HCT116 (cell line): ENCODE measurements at regions not wholly inside any gene's neighbourhood (a gene's known extent, or its start where the extent isn't known, plus 50 kb on each side); places are given as distances from the start of the nearest gene placed in this dataset.

ENCODE experiments used
- ATAC-seq: fragments of 200-7000 bp; cut with Tn5 transposase; 2 replicates; pipeline ENCODE4 v1.9.1; 2020; ENCODE audit warnings: mild to moderate bottlenecking, moderate library complexity
- BruUV-seq: library from RNA; stranded (reverse); fragments of 400-500 nt; replicated peaks from 2 replicates; lab custom pipeline; 2021; lab: Mats Ljungman, UMichigan
- CTCF ChIA-PET: fragments of 300-600 bp; sonication (Branson Sonifier 250); formaldehyde crosslinking; loops from one replicate; lab custom pipeline; 2021; ENCODE audit warnings: antibody characterized with exemption; lab: Charles Lee
- POLR2A ChIA-PET: fragments of 300-600, 350-600 bp; sonication (Branson Sonifier 250); formaldehyde crosslinking; loops from one replicate; lab custom pipeline; 2021; ENCODE audit warnings: antibody characterized with exemption; lab: Charles Lee
- RAD21 ChIA-PET, 2 experiments: fragments of 300-600 bp; sonication (Branson Sonifier 250); formaldehyde crosslinking; loops; one replicate each; lab custom pipeline; 2023; ENCODE audit warnings: low total read pairs in 2 of 2; ENCODE audit not compliant: uncharacterized antibody in 2 of 2, unreplicated experiment in 2 of 2, low non-redundant PET in 1 of 2; lab: Charles Lee
- DNase-seq: peaks from one replicate; pipeline ENCODE4 v3.0.0-alpha.2; 2010; ENCODE audit warnings: low read depth, low spot score
- H2AFZ ChIP-seq: fragments of 200-600 bp; shearing (Covaris generic), sonication (generic); 2 replicates; pipeline ENCODE4 v1.6.1; 2017; ENCODE audit warnings: low read depth, mixed run types, mixed read lengths, antibody characterized with exemption, low read length; ENCODE audit not compliant: poor library complexity, severe bottlenecking
- H3K27ac ChIP-seq: 2 replicates; pipeline ENCODE4 v1.5.1; 2012; ENCODE audit warnings: low read depth, low read length
- H3K27me3 ChIP-seq: fragments of 200-600 bp; sonication (generic); 2 replicates; pipeline ENCODE4 v1.6.1; 2016; ENCODE audit warnings: mixed run types, low read length, mixed read lengths; ENCODE audit not compliant: insufficient read depth
- H3K36me3 ChIP-seq, 2 experiments: fragments of 200-500 bp in 1 of 2; fragments of 200-600 bp in 1 of 2; sonication (Bioruptor generic) in 1 of 2; sonication (generic) in 1 of 2; 2 replicates each; pipeline versions ENCODE4 v1.5.1 to v1.6.1; 2014 to 2016; ENCODE audit warnings: low read length in 2 of 2, inconsistent platforms in 1 of 2, mixed read lengths in 1 of 2, mixed run types in 1 of 2; ENCODE audit not compliant: insufficient read depth in 2 of 2, control insufficient read depth in 1 of 2
- H3K4me1 ChIP-seq, 2 experiments: fragments of 200-600 bp in 1 of 2; sonication (generic) in 1 of 2; 2 replicates each; pipeline versions ENCODE4 v1.5.1 to v1.6.1; 2012 to 2017; ENCODE audit warnings: low read length in 2 of 2, inconsistent platforms in 1 of 2, mild to moderate bottlenecking in 1 of 2, mixed read lengths in 1 of 2, mixed run types in 1 of 2, moderate library complexity in 1 of 2; ENCODE audit not compliant: insufficient read depth in 2 of 2, control insufficient read depth in 1 of 2
- H3K4me2 ChIP-seq: fragments of 200-600 bp; sonication (generic); 2 replicates; pipeline ENCODE4 v1.6.1; 2017; ENCODE audit warnings: mixed run types, low read length, mixed read lengths
- H3K4me3 ChIP-seq, 2 experiments: fragments of 200-600 bp in 1 of 2; sonication (generic) in 1 of 2; replicated peaks in 1 of 2; 2 replicates each; pipeline ENCODE4 v1.5.1; 2011 to 2016; ENCODE audit warnings: low read length in 2 of 2, control low read depth in 1 of 2, low read depth in 1 of 2, mild to moderate bottlenecking in 1 of 2, mixed read lengths in 1 of 2, mixed run types in 1 of 2
- H3K79me2 ChIP-seq: fragments of 200-600 bp; sonication (generic); 2 replicates; pipeline ENCODE4 v1.6.1; 2017; ENCODE audit warnings: mild to moderate bottlenecking, mixed run types, low read length, moderate library complexity, mixed read lengths; ENCODE audit not compliant: insufficient read depth
- H3K9ac ChIP-seq: fragments of 200-600 bp; sonication (generic); 2 replicates; pipeline ENCODE4 v1.6.1; 2016; ENCODE audit warnings: low read length, mixed read lengths
- H3K9me2 ChIP-seq: fragments of 200-600 bp; sonication (generic), shearing (Covaris generic); 2 replicates; pipeline ENCODE4 v1.6.1; 2017; ENCODE audit warnings: mixed run types, mild to moderate bottlenecking, moderate library complexity; ENCODE audit not compliant: insufficient read depth
- H3K9me3 ChIP-seq, 2 experiments: fragments of 200-500 bp in 1 of 2; fragments of 200-600 bp in 1 of 2; sonication (Bioruptor generic) in 1 of 2; sonication (generic) in 1 of 2; 2 replicates each; pipeline ENCODE4 v1.6.1; 2014 to 2017; ENCODE audit warnings: low read length in 2 of 2, mixed read lengths in 2 of 2, inconsistent platforms in 1 of 2, low read depth in 1 of 2, mild to moderate bottlenecking in 1 of 2, mixed run types in 1 of 2, moderate library complexity in 1 of 2; ENCODE audit not compliant: control insufficient read depth in 1 of 2, insufficient read depth in 1 of 2
- H4K20me1 ChIP-seq: fragments of 200-600 bp; sonication (generic), shearing (Covaris generic); 2 replicates; pipeline ENCODE4 v1.6.1; 2017; ENCODE audit warnings: mixed run types, mild to moderate bottlenecking, moderate library complexity; ENCODE audit not compliant: insufficient read depth
- CEBPB ChIP-seq: IDR thresholded peaks from 2 replicates; pipeline ENCODE4 v1.6.1; 2012; ENCODE audit warnings: low read depth
- ELF1 ChIP-seq: IDR thresholded peaks from 2 replicates; pipeline ENCODE4 v1.6.1; 2012; ENCODE audit warnings: low read depth, borderline replicate concordance
- EZH2phosphoT487 ChIP-seq: fragments of 200-600 bp; IDR thresholded peaks from 2 replicates; pipeline ENCODE4 v1.6.1; 2018; ENCODE audit warnings: antibody characterized with exemption, borderline replicate concordance
- FOSL1 ChIP-seq: IDR thresholded peaks from 2 replicates; pipeline ENCODE4 v1.6.1; 2012; ENCODE audit warnings: low read depth
- RAD21 ChIP-seq: IDR thresholded peaks from 2 replicates; pipeline ENCODE4 v1.6.1; 2012; ENCODE audit warnings: low read depth, mild to moderate bottlenecking
- SP1 ChIP-seq: IDR thresholded peaks from 2 replicates; pipeline ENCODE4 v1.6.1; 2012; ENCODE audit warnings: low read depth
- ZFX ChIP-seq: fragments of 450-650 bp; IDR thresholded peaks from 2 replicates; pipeline ENCODE4 v1.6.1; 2017
- intact Hi-C: fragments of 100-400 bp; cut with micrococcal nuclease; formaldehyde crosslinking; loops from 2 replicates; pipeline ENCODE4 v1.10.0; 2022
- TF ChIP-seq, protein P1 (sequence below): IDR thresholded peaks from 2 replicates; pipeline ENCODE4 v1.6.1; 2011; ENCODE audit warnings: mild to moderate bottlenecking, low read length, moderate library complexity; ENCODE audit not compliant: insufficient replicate concordance; ENCODE audit errors: extremely low read depth
- TF ChIP-seq, protein P2 (sequence below): IDR thresholded peaks from 2 replicates; pipeline ENCODE4 v1.6.1; 2012
- TF ChIP-seq, protein P3 (sequence below): IDR thresholded peaks from 2 replicates; pipeline ENCODE4 v1.6.1; 2012

DNA sequence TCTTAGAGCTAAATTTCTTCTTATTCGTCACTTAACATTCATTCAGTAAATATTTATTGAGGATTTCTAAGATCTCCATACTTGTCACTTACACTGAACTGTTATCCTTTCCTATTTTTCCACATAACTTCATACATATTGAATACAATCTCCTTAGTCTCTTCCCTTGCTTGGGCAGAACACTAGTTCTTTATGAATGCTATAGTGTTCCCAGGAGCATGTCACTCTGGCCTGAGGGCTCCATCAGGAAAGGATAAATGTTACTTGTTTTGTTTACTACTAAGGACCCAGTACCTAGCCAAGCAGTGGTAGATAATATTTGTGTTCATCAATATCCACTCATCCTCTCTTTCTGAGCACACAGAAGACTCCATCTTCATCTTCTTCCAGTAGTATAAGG lies 544.7 kb downstream of the ZEB2 start (continued):
- TF ChIP-seq, protein P1, sequence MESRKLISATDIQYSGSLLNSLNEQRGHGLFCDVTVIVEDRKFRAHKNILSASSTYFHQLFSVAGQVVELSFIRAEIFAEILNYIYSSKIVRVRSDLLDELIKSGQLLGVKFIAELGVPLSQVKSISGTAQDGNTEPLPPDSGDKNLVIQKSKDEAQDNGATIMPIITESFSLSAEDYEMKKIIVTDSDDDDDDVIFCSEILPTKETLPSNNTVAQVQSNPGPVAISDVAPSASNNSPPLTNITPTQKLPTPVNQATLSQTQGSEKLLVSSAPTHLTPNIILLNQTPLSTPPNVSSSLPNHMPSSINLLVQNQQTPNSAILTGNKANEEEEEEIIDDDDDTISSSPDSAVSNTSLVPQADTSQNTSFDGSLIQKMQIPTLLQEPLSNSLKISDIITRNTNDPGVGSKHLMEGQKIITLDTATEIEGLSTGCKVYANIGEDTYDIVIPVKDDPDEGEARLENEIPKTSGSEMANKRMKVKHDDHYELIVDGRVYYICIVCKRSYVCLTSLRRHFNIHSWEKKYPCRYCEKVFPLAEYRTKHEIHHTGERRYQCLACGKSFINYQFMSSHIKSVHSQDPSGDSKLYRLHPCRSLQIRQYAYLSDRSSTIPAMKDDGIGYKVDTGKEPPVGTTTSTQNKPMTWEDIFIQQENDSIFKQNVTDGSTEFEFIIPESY, result no peak
- TF ChIP-seq RAD21 (no peak), EZH2phosphoT487 (no peak), FOSL1 (no peak), SP1 (no peak), ZFX (no peak), CEBPB (no peak)
- TF ChIP-seq, protein P2, sequence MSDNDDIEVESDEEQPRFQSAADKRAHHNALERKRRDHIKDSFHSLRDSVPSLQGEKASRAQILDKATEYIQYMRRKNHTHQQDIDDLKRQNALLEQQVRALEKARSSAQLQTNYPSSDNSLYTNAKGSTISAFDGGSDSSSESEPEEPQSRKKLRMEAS, result no peak
- TF ChIP-seq, protein P3, sequence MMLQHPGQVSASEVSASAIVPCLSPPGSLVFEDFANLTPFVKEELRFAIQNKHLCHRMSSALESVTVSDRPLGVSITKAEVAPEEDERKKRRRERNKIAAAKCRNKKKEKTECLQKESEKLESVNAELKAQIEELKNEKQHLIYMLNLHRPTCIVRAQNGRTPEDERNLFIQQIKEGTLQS, result no peak

DNA sequence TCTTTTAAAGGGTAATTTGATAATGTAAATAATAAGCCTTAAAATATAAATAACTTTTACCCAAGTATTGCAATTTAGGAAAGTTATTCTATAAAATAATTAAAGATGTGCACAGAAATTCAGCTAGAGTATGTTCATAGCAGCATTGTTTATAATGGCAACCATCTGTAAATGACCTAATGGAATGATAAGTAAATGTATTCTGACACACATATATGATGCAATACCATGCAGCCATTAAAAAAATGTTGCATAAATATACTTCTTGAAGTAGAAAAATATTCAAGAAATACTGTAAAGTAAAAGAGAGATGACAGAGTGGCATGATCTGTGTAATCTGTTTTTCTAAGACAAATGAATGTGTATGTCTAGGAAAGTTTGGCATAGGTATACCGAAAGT lies 545.7 kb downstream of the ZEB2 start:
- CTCF ChIA-PET, result no interaction called here
- Histone ChIP-seq H3K27me3 (no peaks in the 10 kb centered on the region), H3K4me3 (no peak overlapping the region), H3K79me2 (no peaks in the 10 kb centered on the region), H3K9me2 (no peaks in the 10 kb centered on the region), H3K27ac (no peak overlapping the region), H2AFZ (no peak overlapping the region), H3K4me1 (no peaks in the 10 kb centered on the region), H3K9me3 (no peaks in the 10 kb centered on the region), H3K9ac (no peak overlapping the region), H3K4me2 (no peak overlapping the region), H3K36me3 (no peaks in the 10 kb centered on the region), H4K20me1 (no peaks in the 10 kb centered on the region)
- ATAC-seq, result no peak
- TF ChIP-seq ELF1 (no peak), ZFX (no peak)
- intact Hi-C loops, result no loop called here
- POLR2A ChIA-PET, result no interaction called here
- DNase-seq, result no peak
- no TSS peak for BruUV-seq
- RAD21 ChIA-PET, result no interaction called here
